ENCODE measurements at regions not wholly inside any gene's neighbourhood (a gene's known extent, or its start where the extent isn't known, plus 50 kb on each side); places are given as distances from the start of the nearest gene placed in this dataset.

GRCh38 chr10:78348411-78349164 lies 314.9 kb downstream of the RPS24 start:
- no peak for DNase-seq

- no peak for DNase-seq
Measured at GRCh38 chr10:78349165-78349516, 315.5 kb downstream of the RPS24 start.

GRCh38 chr10:78349911-78350663 lies 316.4 kb downstream of the RPS24 start:
- no peak for DNase-seq

GRCh38 chr10:78351283-78351682 lies 317.6 kb downstream of the RPS24 start:
- DNase-seq, result no peak

GRCh38 chr10:78351809-78352208 lies 318.1 kb downstream of the RPS24 start:
- DNase-seq, result no peak

GRCh38 chr10:78353636-78354035 lies 320.0 kb downstream of the RPS24 start:
- no peak for DNase-seq

GRCh38 chr10:78354101-78354500 lies 320.4 kb downstream of the RPS24 start:
- DNase-seq, result no peak

GRCh38 chr10:78356291-78356900 lies 322.7 kb downstream of the RPS24 start:
- no peak for DNase-seq

GRCh38 chr10:78357141-78358063 lies 323.7 kb downstream of the RPS24 start:
- peak; percentile 13 for DNase-seq

GRCh38 chr10:78358351-78358750 lies 324.7 kb downstream of the RPS24 start:
- no peak for DNase-seq

- DNase-seq, result no peak
Measured at GRCh38 chr10:78358982-78359381, 325.3 kb downstream of the RPS24 start.

GRCh38 chr10:78359640-78360091 lies 326.0 kb downstream of the RPS24 start:
- no peak for DNase-seq

- DNase-seq, result no peak
Measured at GRCh38 chr10:78360284-78360683, 326.6 kb downstream of the RPS24 start.

GRCh38 chr10:78361031-78361430 lies 327.4 kb downstream of the RPS24 start:
- DNase-seq, result no peak

GRCh38 chr10:78362406-78363022 lies 328.9 kb downstream of the RPS24 start:
- DNase-seq, result peak; percentile 93

GRCh38 chr10:78363190-78363589 lies 329.5 kb downstream of the RPS24 start:
- DNase-seq, result no peak

- no peak for DNase-seq
Measured at GRCh38 chr10:78365694-78366093, 332.0 kb downstream of the RPS24 start.

- no peak for DNase-seq
Measured at GRCh38 chr10:78366663-78367411, 333.2 kb downstream of the RPS24 start.

- no peak for DNase-seq
Measured at GRCh38 chr10:78367751-78368150, 334.1 kb downstream of the RPS24 start.

GRCh38 chr10:78371136-78371535 lies 337.5 kb downstream of the RPS24 start:
- no peak for DNase-seq

GRCh38 chr10:78372806-78373205 lies 339.1 kb downstream of the RPS24 start:
- no peak for DNase-seq
